ENCODE measurements at regions not wholly inside any gene's neighbourhood (a gene's known extent, or its start where the extent isn't known, plus 50 kb on each side); places are given as distances from the start of the nearest gene placed in this dataset.

- no peak for DNase-seq
Observed at GRCh38 chr6:138008791-138009190, 98.4 kb downstream of the PERP start.

GRCh38 chr6:138011413-138011812 lies 95.8 kb downstream of the PERP start:
- DNase-seq: no peak

- peak; percentile 43 for DNase-seq
Observed at GRCh38 chr6:138012682-138013081, 94.5 kb downstream of the PERP start.

GRCh38 chr6:138013959-138014358 lies 93.3 kb downstream of the PERP start:
- peak; percentile 39 for DNase-seq

GRCh38 chr6:138017166-138017757 lies 90.0 kb downstream of the PERP start:
- DNase-seq: peak; percentile 28

- no peak for DNase-seq
Observed at GRCh38 chr6:138018297-138018696, 88.9 kb downstream of the PERP start.

- DNase-seq: no peak
Observed at GRCh38 chr6:138025528-138025978, 81.7 kb downstream of the PERP start.

- DNase-seq: no peak
Observed at GRCh38 chr6:138026342-138026741, 80.9 kb downstream of the PERP start.

- DNase-seq: peak; percentile 75
Observed at GRCh38 chr6:138028893-138029292, 78.3 kb downstream of the PERP start.

- DNase-seq: no peak
Observed at GRCh38 chr6:138030872-138031271, 76.3 kb downstream of the PERP start.

- no peak for DNase-seq
Observed at GRCh38 chr6:138031417-138031816, 75.8 kb downstream of the PERP start.

GRCh38 chr6:138031850-138032249 lies 75.4 kb downstream of the PERP start:
- no peak for DNase-seq

- no peak for DNase-seq
Observed at GRCh38 chr6:138032571-138032970, 74.6 kb downstream of the PERP start.

- no peak for DNase-seq
Observed at GRCh38 chr6:138034229-138034628, 73.0 kb downstream of the PERP start.

GRCh38 chr6:138035070-138035469 lies 72.1 kb downstream of the PERP start:
- DNase-seq: peak; percentile 74

- DNase-seq: peak; percentile 15
Observed at GRCh38 chr6:138036111-138036510, 71.1 kb downstream of the PERP start.

- DNase-seq: peak; percentile 49
Observed at GRCh38 chr6:138037009-138037504, 70.2 kb downstream of the PERP start.

- peak; percentile 88 for DNase-seq
Observed at GRCh38 chr6:138038142-138038870, 68.9 kb downstream of the PERP start.
